AG04449 (cell line): ENCODE measurements at regions not wholly inside any gene's neighbourhood (a gene's known extent, or its start where the extent isn't known, plus 50 kb on each side); places are given as distances from the start of the nearest gene placed in this dataset.

Experiments
- CTCF ChIA-PET: fragments of 350-600 bp; formaldehyde crosslinking; extraction: SDS; loops from one replicate; lab custom pipeline; 2021; ENCODE audit warnings: antibody characterized with exemption; lab: Yijun Ruan, JAX
- POLR2A ChIA-PET: fragments of 400-600, 350-600 bp; formaldehyde crosslinking; extraction: SDS; loops from one replicate; lab custom pipeline; 2020; ENCODE audit warnings: antibody characterized with exemption, inconsistent platforms; lab: Yijun Ruan, JAX
- DNase-seq: peaks from one replicate; pipeline ENCODE4 v3.0.0-alpha.2; 2010; ENCODE audit warnings: low read depth, low spot score
- H3K4me3 ChIP-seq: 2 replicates; pipeline ENCODE4 v1.5.1; 2011; ENCODE audit warnings: low read depth, mild to moderate bottlenecking, control low read depth, low read length
- CTCF ChIP-seq: IDR thresholded peaks from one replicate; pipeline ENCODE4 v1.5.1; 2011; ENCODE audit warnings: mild to moderate bottlenecking, moderate library complexity, low read length, control low read depth, inconsistent platforms; ENCODE audit not compliant: insufficient read depth; ENCODE audit errors: missing control alignments

- POLR2A ChIA-PET = interaction anchor here (0.5 kb wide), 1 partner anchor 519 kb away, joined by 3 read pairs; no protein-coding TSS in a partner anchor
- CTCF ChIA-PET = no interaction called here
- H3K4me3 ChIP-seq = no peak overlapping the region
- TF ChIP-seq CTCF = no peak
- DNase-seq = no peak
These were observed 149.2 kb upstream of the TOPAZ1 start for GRCh38 chr3:44092497-44092896.

GRCh38 chr3:44093531-44093930, 148.2 kb upstream of the TOPAZ1 start:
- no peak for TF ChIP-seq CTCF
- POLR2A ChIA-PET = no interaction called here

GRCh38 chr3:44098656-44099415, 142.8 kb upstream of the TOPAZ1 start:
- TF ChIP-seq CTCF = no peak

More at GRCh38 chr3:44093531-44093930, 148.2 kb upstream of the TOPAZ1 start:
- H3K4me3 ChIP-seq = no peak overlapping the region
- CTCF ChIA-PET = no interaction called here
- no peak for DNase-seq

GRCh38 chr3:44099566-44100297, 142.0 kb upstream of the TOPAZ1 start:
- ChIA-PET POLR2A (no interaction called here), CTCF (interaction anchor here (0.9 kb wide), 1 partner anchor 13 kb away, joined by 3 read pairs; no protein-coding TSS in a partner anchor)
- no peak overlapping the region for H3K4me3 ChIP-seq
- no peak for DNase-seq
- TF ChIP-seq CTCF = no peak

More at GRCh38 chr3:44098656-44099415, 142.8 kb upstream of the TOPAZ1 start:
- ChIA-PET POLR2A (no interaction called here), CTCF (no interaction called here)
- no peak overlapping the region for H3K4me3 ChIP-seq
- DNase-seq = no peak

GRCh38 chr3:44100298-44100695, 141.4 kb upstream of the TOPAZ1 start:
- TF ChIP-seq CTCF = no peak
- POLR2A ChIA-PET = no interaction called here
- no peak for DNase-seq
- CTCF ChIA-PET = interaction anchor here (0.9 kb wide), 1 partner anchor 13 kb away, joined by 3 read pairs; no protein-coding TSS in a partner anchor
- H3K4me3 ChIP-seq = no peak overlapping the region

GRCh38 chr3:44104043-44104442, 137.6 kb upstream of the TOPAZ1 start:
- ChIA-PET POLR2A (no interaction called here), CTCF (interaction anchor here (0.9 to 1.5 kb wide), 2 partner anchors 11 to 334 kb away, joined by 3 to 5 read pairs; no protein-coding TSS in a partner anchor)
- H3K4me3 ChIP-seq = no peak overlapping the region
- no peak for DNase-seq
- TF ChIP-seq CTCF = no peak
